IMR-90 (cell line): ENCODE measurements at regions not wholly inside any gene's neighbourhood (a gene's known extent, or its start where the extent isn't known, plus 50 kb on each side); places are given as distances from the start of the nearest gene placed in this dataset.

ENCODE experiments used
- ATAC-seq: fragments of 200-7000 bp; cut with Tn5 transposase; 2 replicates; pipeline ENCODE4 v1.9.1; 2020; ENCODE audit warnings: low read depth, mild to moderate bottlenecking, moderate library complexity
- BruUV-seq: library from RNA; stranded (reverse); fragments of 400-500 nt; replicated peaks from 2 replicates; lab custom pipeline; 2021; lab: Mats Ljungman, UMichigan
- CTCF ChIA-PET: fragments of 300-600 bp; formaldehyde crosslinking; extraction: SDS; loops from one replicate; lab custom pipeline; 2021; ENCODE audit warnings: antibody characterized with exemption; lab: Yijun Ruan, JAX
- POLR2A ChIA-PET: fragments of 300-600 bp; sonication (Branson Sonifier 250); formaldehyde crosslinking; loops from one replicate; lab custom pipeline; 2022; ENCODE audit warnings: antibody characterized with exemption; ENCODE audit not compliant: unreplicated experiment; lab: Charles Lee
- DNase-seq: peaks from one replicate; pipeline ENCODE4 v3.0.0; 2013
- H2AFZ ChIP-seq: replicated peaks from 2 replicates; pipeline ENCODE3; 2013; ENCODE audit warnings: low read length, mild to moderate bottlenecking; ENCODE audit not compliant: poor library complexity
- H2AK5ac ChIP-seq: 2 replicates; pipeline ENCODE4 v1.6.1; 2013; ENCODE audit warnings: low read depth, low read length, inconsistent platforms
- H2AK9ac ChIP-seq: replicated peaks from 2 replicates; pipeline ENCODE3; 2013; ENCODE audit warnings: mild to moderate bottlenecking, low read depth, low read length, moderate library complexity; ENCODE audit not compliant: poor library complexity
- H2BK120ac ChIP-seq: 2 replicates; pipeline ENCODE4 v1.6.1; 2013; ENCODE audit warnings: low read depth, low read length, inconsistent platforms
- H2BK15ac ChIP-seq: 3 replicates; pipeline ENCODE4 v1.6.1; 2013; ENCODE audit warnings: low read depth, low read length, inconsistent platforms
- H2BK20ac ChIP-seq: 2 replicates; pipeline ENCODE4 v1.6.1; 2013; ENCODE audit warnings: low read depth, mild to moderate bottlenecking, inconsistent platforms, low read length, moderate library complexity
- H2BK5ac ChIP-seq: 2 replicates; pipeline ENCODE4 v1.6.1; 2013; ENCODE audit warnings: mild to moderate bottlenecking, low read depth, low read length, inconsistent platforms; ENCODE audit not compliant: poor library complexity, severe bottlenecking
- H3K14ac ChIP-seq: replicated peaks from 2 replicates; pipeline ENCODE4 v1.6.1; 2013; ENCODE audit warnings: low read depth, low read length, inconsistent platforms
- H3K18ac ChIP-seq: 2 replicates; pipeline ENCODE4 v1.6.1; 2013; ENCODE audit warnings: low read depth, low read length, control low read depth
- H3K23ac ChIP-seq: 2 replicates; pipeline ENCODE4 v1.6.1; 2013; ENCODE audit warnings: low read depth, low read length, inconsistent platforms
- H3K27ac ChIP-seq: 2 replicates; pipeline ENCODE4 v1.5.1; 2013; ENCODE audit warnings: mild to moderate bottlenecking, control low read depth, low read length; ENCODE audit not compliant: insufficient read depth
- H3K27me3 ChIP-seq: 2 replicates; pipeline ENCODE4 v1.6.1; 2013; ENCODE audit warnings: low read length; ENCODE audit not compliant: control insufficient read depth, insufficient read depth
- H3K36me3 ChIP-seq: 2 replicates; pipeline ENCODE4 v1.6.1; 2013; ENCODE audit warnings: low read length, mixed read lengths; ENCODE audit not compliant: control insufficient read depth, insufficient read depth
- H3K4ac ChIP-seq: 2 replicates; pipeline ENCODE4 v1.6.1; 2013; ENCODE audit warnings: low read depth, low read length, inconsistent platforms
- H3K4me1 ChIP-seq: 2 replicates; pipeline ENCODE4 v1.6.1; 2013; ENCODE audit warnings: low read length, mixed read lengths; ENCODE audit not compliant: control insufficient read depth, insufficient read depth
- H3K4me2 ChIP-seq: 2 replicates; pipeline ENCODE4 v1.6.1; 2013; ENCODE audit warnings: low read depth, mild to moderate bottlenecking, control low read depth, low read length, moderate library complexity
- H3K4me3 ChIP-seq: 2 replicates; pipeline ENCODE4 v1.5.1; 2013; ENCODE audit warnings: low read depth, mild to moderate bottlenecking, control low read depth, low read length, moderate library complexity; ENCODE audit not compliant: insufficient read depth
- H3K56ac ChIP-seq: 2 replicates; pipeline ENCODE4 v1.6.1; 2013; ENCODE audit warnings: low read length, inconsistent platforms; ENCODE audit not compliant: insufficient read depth; ENCODE audit errors: extremely low read depth
- H3K79me1 ChIP-seq, 2 experiments: 2 replicates each; pipeline ENCODE4 v1.6.1; 2013; ENCODE audit warnings: low read length in 2 of 2, inconsistent platforms in 1 of 2, low read depth in 1 of 2
- H3K9ac ChIP-seq: 2 replicates; pipeline ENCODE4 v1.6.1; 2013; ENCODE audit warnings: low read depth, low read length, control low read depth
- H3K9me1 ChIP-seq: 2 replicates; pipeline ENCODE4 v1.6.1; 2013; ENCODE audit warnings: low read length, inconsistent platforms; ENCODE audit not compliant: insufficient read depth
- H3K9me3 ChIP-seq: 2 replicates; pipeline ENCODE4 v1.6.1; 2013; ENCODE audit warnings: low read length; ENCODE audit not compliant: control insufficient read depth, insufficient read depth
- H4K20me1 ChIP-seq: 2 replicates; pipeline ENCODE4 v1.6.1; 2013; ENCODE audit warnings: low read length, inconsistent platforms; ENCODE audit not compliant: insufficient read depth
- H4K5ac ChIP-seq: 2 replicates; pipeline ENCODE4 v1.6.1; 2013; ENCODE audit warnings: mild to moderate bottlenecking, low read depth, low read length, control low read depth
- H4K8ac ChIP-seq, 2 experiments: 2 replicates each; pipeline ENCODE4 v1.6.1; 2013; ENCODE audit warnings: low read depth in 2 of 2, low read length in 2 of 2, control low read depth in 1 of 2, inconsistent platforms in 1 of 2
- H4K91ac ChIP-seq: 2 replicates; pipeline ENCODE4 v1.6.1; 2013; ENCODE audit warnings: low read depth, low read length, inconsistent platforms; ENCODE audit not compliant: insufficient read depth
- BHLHE40 ChIP-seq: fragments of 150-350 bp; IDR thresholded peaks from 2 replicates; pipeline ENCODE4 v1.6.1; 2016; ENCODE audit warnings: mild to moderate bottlenecking, low read depth, low read length
- CEBPB ChIP-seq: IDR thresholded peaks from 2 replicates; pipeline ENCODE4 v1.6.1; 2012; ENCODE audit warnings: low read depth, low read length, improper control_type of control experiment
- CHD1 ChIP-seq: IDR thresholded peaks from 2 replicates; pipeline ENCODE4 v1.6.1; 2012; ENCODE audit warnings: low read depth, low read length, improper control_type of control experiment
- CTCF ChIP-seq: conservative IDR thresholded peaks from 2 replicates; pipeline ENCODE4 v1.5.1; 2012; ENCODE audit warnings: mild to moderate bottlenecking, low read depth, low read length, improper control_type of control experiment
- FOS ChIP-seq: fragments of 150-350 bp; IDR thresholded peaks from 2 replicates; pipeline ENCODE4 v1.6.1; 2016; ENCODE audit warnings: low read depth, low read length
- MAZ ChIP-seq: IDR thresholded peaks from 2 replicates; pipeline ENCODE4 v1.6.1; 2012; ENCODE audit warnings: low read depth, mild to moderate bottlenecking, low read length, improper control_type of control experiment, moderate library complexity, borderline replicate concordance
- NFE2L2 ChIP-seq: fragments of 150-350 bp; IDR thresholded peaks from 2 replicates; pipeline ENCODE4 v1.6.1; 2016; ENCODE audit warnings: low read depth, mild to moderate bottlenecking, low read length
- POLR2A ChIP-seq: IDR thresholded peaks from 2 replicates; pipeline ENCODE4 v1.6.1; 2012; ENCODE audit warnings: mild to moderate bottlenecking, low read depth, low read length
- RAD21 ChIP-seq: IDR thresholded peaks from 2 replicates; pipeline ENCODE4 v1.6.1; 2012; ENCODE audit warnings: low read length, improper control_type of control experiment
- RFX5 ChIP-seq: IDR thresholded peaks from 2 replicates; pipeline ENCODE4 v1.8.0; 2012; ENCODE audit warnings: low read depth, mild to moderate bottlenecking, low read length, moderate library complexity
- SMC3 ChIP-seq: fragments of 150-350 bp; IDR thresholded peaks from 2 replicates; pipeline ENCODE4 v1.6.1; 2016; ENCODE audit warnings: low read depth, mild to moderate bottlenecking, antibody characterized with exemption, low read length, moderate library complexity
- WGBS, 2 experiments: methylation state at CpG; one replicate each; pipeline versions ENCODE4 v1.1.5 to v1.1.7; 2013; ENCODE audit warnings: missing lambda C conversion rate in 2 of 2; ENCODE audit not compliant: insufficient read length in 1 of 2; ENCODE audit errors: extremely low coverage in 2 of 2; 5-methylcytosine and 5-hydroxymethylcytosine counted together
- dilution Hi-C: fragments of 300-500 bp; cut with HindIII; formaldehyde crosslinking; loops from one replicate; pipeline ENCODE4 v1.14.3; 2018; ENCODE audit warnings: low sequenced_read_pairs; ENCODE audit not compliant: unreplicated experiment
- in situ Hi-C: fragments of 300-500 bp; cut with MboI; formaldehyde crosslinking; loops from 3 replicates; pipeline ENCODE4 v1.14.3; 2019; ENCODE audit warnings: low sequenced_read_pairs, inconsistent platforms, mixed read lengths
- intact Hi-C: fragments of 100-400 bp; cut with micrococcal nuclease; formaldehyde crosslinking; loops from 2 replicates; pipeline ENCODE4 v1.10.0; 2022

DNA sequence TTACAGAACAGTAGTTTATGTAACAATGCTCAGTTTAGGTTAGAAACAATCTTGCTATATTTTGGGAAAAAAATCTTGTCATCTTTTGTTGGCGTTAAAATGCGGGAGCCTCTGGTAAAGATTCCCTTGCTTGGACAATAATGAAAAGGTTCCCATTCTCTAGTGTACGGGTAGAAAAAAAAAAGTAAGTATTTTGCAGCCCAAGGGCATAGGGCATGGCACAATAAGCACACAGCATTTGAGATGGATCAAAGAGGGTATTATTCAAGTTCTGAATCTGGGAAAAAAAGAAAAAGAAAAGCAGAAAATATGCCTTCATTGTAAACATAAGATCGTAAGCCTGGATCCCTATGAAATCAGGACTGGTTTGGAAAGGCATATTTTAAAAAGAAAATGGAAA, 408.6 kb upstream of the ROBO2 start:
- H3K9me1 ChIP-seq, result no peaks in the 10 kb centered on the region
- no peak overlapping the region for H2AFZ ChIP-seq
- dilution Hi-C loops, result no loop called here
- H3K4me1 ChIP-seq, result no peaks in the 10 kb centered on the region
- in situ Hi-C loops, result no loop called here
- H2BK20ac ChIP-seq, result no peak overlapping the region
- H3K27ac ChIP-seq, result no peak overlapping the region
- H3K36me3 ChIP-seq, result no peaks in the 10 kb centered on the region
- H3K4ac ChIP-seq, result no peak overlapping the region
- no peak overlapping the region for H2AK5ac ChIP-seq
- no peak overlapping the region for H3K23ac ChIP-seq
- no peak for ATAC-seq
- no peak overlapping the region for H3K9ac ChIP-seq
- CTCF ChIA-PET, result no interaction called here
- H3K4me2 ChIP-seq, result no peak overlapping the region
- no peak overlapping the region for H4K91ac ChIP-seq
- H2BK120ac ChIP-seq, result no peak overlapping the region
- no peak overlapping the region for H3K56ac ChIP-seq
- no peaks in the 10 kb centered on the region for H4K20me1 ChIP-seq
- no peak overlapping the region for H3K18ac ChIP-seq
- H3K27me3 ChIP-seq, result no peaks in the 10 kb centered on the region
- H2BK5ac ChIP-seq, result no peak overlapping the region
- DNase-seq, result no peak
- H3K4me3 ChIP-seq, result no peak overlapping the region
- no peak overlapping the region for H3K14ac ChIP-seq
- no peak overlapping the region for H2AK9ac ChIP-seq
- H4K8ac ChIP-seq, result no peak overlapping the region
- BruUV-seq, result no TSS peak
- POLR2A ChIA-PET, result no interaction called here
- no peak overlapping the region for H4K5ac ChIP-seq
- H2BK15ac ChIP-seq, result no peak overlapping the region
- intact Hi-C loops, result no loop called here
- H3K9me3 ChIP-seq, result no peaks in the 10 kb centered on the region
- no CpG with 5 or more reads among the region's 4 CpGs for WGBS, 2 experiments
- TF ChIP-seq MAZ (no peak), CEBPB (no peak), RFX5 (no peak), BHLHE40 (no peak), NFE2L2 (no peak), CHD1 (no peak), FOS (no peak), RAD21 (no peak), POLR2A (no peak), CTCF (no peak), SMC3 (no peak)
- no peaks in the 10 kb centered on the region for H3K79me1 ChIP-seq
